ENCODE measurements at regions not wholly inside any gene's neighbourhood (a gene's known extent, or its start where the extent isn't known, plus 50 kb on each side); places are given as distances from the start of the nearest gene placed in this dataset.

DNA sequence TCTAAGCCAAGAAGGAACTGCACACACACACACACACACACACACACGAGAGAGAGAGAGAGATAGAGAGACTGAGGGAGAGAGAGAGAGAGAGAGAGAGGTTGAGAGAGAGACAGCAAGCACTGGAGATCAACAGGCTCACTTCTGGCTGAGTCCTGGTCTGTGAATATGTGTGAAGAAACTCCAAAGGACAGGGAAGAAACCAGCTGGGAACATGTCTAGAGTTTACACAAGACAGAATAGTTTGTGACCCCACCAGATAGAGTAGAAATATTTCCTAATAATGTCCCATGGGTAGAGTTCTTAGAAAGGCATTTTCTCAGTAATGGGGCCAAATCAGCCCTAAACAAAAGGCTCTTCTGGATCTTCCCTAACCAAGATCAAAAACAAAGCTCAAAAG is 155.5 kb upstream of the IGFBP3 start:
- H3K4me1 ChIP-seq, result no peaks in the 10 kb centered on the region
- intact Hi-C loops (cut with DNase I; ENCODE audit: low total_unique reads) (no loop called here), in situ Hi-C loops (cut with MboI; ENCODE audit: low sequenced_read_pairs in 4 of 4) (no loop called here)
- DNase-seq, result no peak
- no peaks in the 10 kb centered on the region for H3K27me3 ChIP-seq
- TF ChIP-seq POLR2A (IDR thresholded peaks at IDR 0.05) (no peak), CTCF (IDR thresholded peaks at IDR 0.05 in 4 of 5, conservative IDR thresholded peaks at IDR 0.05 in 1 of 5) (no peak)
- H3K9me3 ChIP-seq, result no peaks in the 10 kb centered on the region
- no peak overlapping the region for H3K27ac ChIP-seq
- no peak for ATAC-seq
- H3K4me3 ChIP-seq, result no peak overlapping the region
- H3K36me3 ChIP-seq, result no peaks in the 10 kb centered on the region

DNA sequence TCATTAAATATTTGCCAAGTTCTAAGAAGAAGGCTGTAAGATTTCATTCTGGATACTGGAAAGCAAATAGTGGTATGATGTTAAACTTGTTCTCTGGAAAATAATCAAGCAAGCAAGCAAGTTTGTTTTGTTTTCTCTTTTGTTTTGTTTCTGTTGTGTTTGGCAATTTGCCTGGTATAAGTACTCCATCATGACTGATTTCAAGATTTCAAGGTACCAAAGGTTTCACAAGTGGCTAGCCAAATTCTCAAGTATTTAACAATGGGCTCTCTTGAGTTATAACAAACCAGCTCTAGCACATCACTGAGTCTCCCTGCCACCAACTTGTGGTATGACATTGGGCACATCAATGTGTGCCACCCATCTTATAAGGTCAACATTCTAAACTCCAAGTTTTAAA is 151.7 kb upstream of the IGFBP3 start:
- Histone ChIP-seq H3K9me3 (no peaks in the 10 kb centered on the region), H3K4me1 (no peaks in the 10 kb centered on the region), H3K4me3 (no peak overlapping the region), H3K27ac (no peak overlapping the region), H3K27me3 (no peaks in the 10 kb centered on the region), H3K36me3 (no peaks in the 10 kb centered on the region)
- in situ Hi-C loops (cut with MboI; ENCODE audit: low sequenced_read_pairs in 4 of 4) (no loop called here), intact Hi-C loops (cut with DNase I; ENCODE audit: low total_unique reads) (no loop called here)
- DNase-seq (no peak), ATAC-seq (no peak)
- TF ChIP-seq CTCF (IDR thresholded peaks at IDR 0.05 in 4 of 5, conservative IDR thresholded peaks at IDR 0.05 in 1 of 5) (no peak), POLR2A (IDR thresholded peaks at IDR 0.05) (no peak)

GRCh38 chr7:46071601-46072000 is 150.5 kb upstream of the IGFBP3 start:
- no peak for ATAC-seq
- TF ChIP-seq POLR2A (IDR thresholded peaks at IDR 0.05) (no peak), CTCF (IDR thresholded peaks at IDR 0.05 in 4 of 5, conservative IDR thresholded peaks at IDR 0.05 in 1 of 5) (no peak)
- intact Hi-C loops (cut with DNase I; ENCODE audit: low total_unique reads) (no loop called here), in situ Hi-C loops (cut with MboI; ENCODE audit: low sequenced_read_pairs in 4 of 4) (no loop called here)
- H3K36me3 ChIP-seq, result no peaks in the 10 kb centered on the region
- H3K27ac ChIP-seq, result no peak overlapping the region
- no peaks in the 10 kb centered on the region for H3K9me3 ChIP-seq
- no peaks in the 10 kb centered on the region for H3K27me3 ChIP-seq
- H3K4me3 ChIP-seq, result no peak overlapping the region
- H3K4me1 ChIP-seq, result no peaks in the 10 kb centered on the region
- DNase-seq, result no peak

DNA sequence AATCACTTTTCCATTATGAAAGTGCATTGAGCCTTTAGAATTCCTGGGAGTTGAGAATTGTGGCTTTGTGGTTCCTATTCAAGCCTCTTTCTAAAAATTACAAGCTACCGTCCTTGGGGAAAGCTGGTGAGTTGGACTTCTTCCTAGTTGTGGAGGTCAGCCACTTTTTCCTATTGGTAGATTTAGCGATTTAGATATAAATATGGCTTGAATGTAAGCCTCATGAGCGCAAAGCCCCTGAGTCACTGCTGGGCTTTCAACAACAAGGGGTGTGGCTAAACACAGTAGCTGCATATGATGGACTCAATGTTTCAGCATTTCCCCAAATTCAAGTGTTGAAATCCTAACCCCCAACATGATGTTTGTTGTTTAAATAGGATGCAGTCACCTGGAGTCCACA is 150.0 kb upstream of the IGFBP3 start:
- Histone ChIP-seq H3K36me3 (no peaks in the 10 kb centered on the region), H3K9me3 (no peaks in the 10 kb centered on the region), H3K27me3 (no peaks in the 10 kb centered on the region), H3K4me1 (no peaks in the 10 kb centered on the region), H3K27ac (no peak overlapping the region), H3K4me3 (no peak overlapping the region)
- ATAC-seq (no peak), DNase-seq (no peak)
- no peak for TF ChIP-seq CTCF (IDR thresholded peaks at IDR 0.05 in 4 of 5, conservative IDR thresholded peaks at IDR 0.05 in 1 of 5)
- in situ Hi-C loops (cut with MboI; ENCODE audit: low sequenced_read_pairs in 4 of 4), result no loop called here
- intact Hi-C loops (cut with DNase I; ENCODE audit: low total_unique reads), result no loop called here

DNA sequence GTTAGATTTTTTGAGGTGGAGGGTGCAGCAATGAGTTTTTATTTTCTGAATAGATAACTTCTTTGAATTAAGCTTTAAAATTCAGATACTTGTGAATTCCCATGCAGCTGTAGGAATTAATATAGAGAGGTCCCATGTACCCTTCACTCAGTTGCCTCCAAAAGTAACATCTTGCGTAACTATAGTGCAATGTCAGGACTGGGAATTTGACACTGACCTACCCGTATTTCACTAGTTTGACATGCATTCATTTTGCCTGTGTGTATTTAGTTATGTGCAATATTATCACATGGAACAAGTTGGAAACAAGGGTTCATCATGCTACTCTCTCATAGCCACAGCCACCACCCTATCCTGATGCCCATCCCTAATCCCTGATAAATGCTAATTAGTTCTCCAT is 147.1 kb upstream of the IGFBP3 start:
- ATAC-seq (no peak), DNase-seq (no peak)
- Histone ChIP-seq H3K27me3 (no peaks in the 10 kb centered on the region), H3K27ac (no peak overlapping the region), H3K4me3 (no peak overlapping the region), H3K9me3 (no peaks in the 10 kb centered on the region), H3K4me1 (no peaks in the 10 kb centered on the region), H3K36me3 (no peaks in the 10 kb centered on the region)
- no peak for TF ChIP-seq CTCF (IDR thresholded peaks at IDR 0.05 in 4 of 5, conservative IDR thresholded peaks at IDR 0.05 in 1 of 5)
- no peak for TF ChIP-seq POLR2A (IDR thresholded peaks at IDR 0.05)
- intact Hi-C loops (cut with DNase I; ENCODE audit: low total_unique reads), result no loop called here
- in situ Hi-C loops (cut with MboI; ENCODE audit: low sequenced_read_pairs in 4 of 4), result no loop called here
